ENCODE measurements at regions not wholly inside any gene's neighbourhood (a gene's known extent, or its start where the extent isn't known, plus 50 kb on each side); places are given as distances from the start of the nearest gene placed in this dataset.

GRCh38 chr1:175894581-175894980, 151.2 kb upstream of the TNR start:
- ChIA-PET CTCF (no interaction called here), POLR2A (ENCODE audit: low non-redundant PET) (no interaction called here)
- TF ChIP-seq EZH2 (IDR thresholded peaks at IDR 0.05; ENCODE audit: borderline replicate concordance, low read depth, low read length, poor library complexity, severe bottlenecking) (no peak), CTCF (conservative IDR thresholded peaks at IDR 0.05; ENCODE audit: low read depth, low read length) (no peak)
- Histone ChIP-seq H3K27me3 (replicated peaks; ENCODE audit: insufficient read depth, low read depth, low read length, poor library complexity) (no peaks in the 10 kb centered on the region), H3K4me1 (ENCODE audit: insufficient read depth, low read length, poor library complexity, severe bottlenecking) (no peaks in the 10 kb centered on the region), H3K9me3 (ENCODE audit: low read depth, low read length, poor library complexity, severe bottlenecking) (no peaks in the 10 kb centered on the region), H3K4me3 (ENCODE audit: low read depth, low read length, poor library complexity, severe bottlenecking) (no peak overlapping the region), H3K27ac (ENCODE audit: low read depth, low read length, poor library complexity, severe bottlenecking) (no peak overlapping the region), H3K36me3 (ENCODE audit: insufficient read depth, low read length, poor library complexity, severe bottlenecking) (no peaks in the 10 kb centered on the region)
- BruUV-seq (replicated peaks) = no TSS peak
- DNase-seq (ENCODE audit: low spot score) = no peak
- intact Hi-C loops (cut with micrococcal nuclease; ENCODE audit: unreplicated experiment) = loop anchor here (10.0 kb wide), 1 partner anchor 180 kb away; no protein-coding TSS in a partner anchor

- intact Hi-C loops (cut with micrococcal nuclease; ENCODE audit: unreplicated experiment) = loop anchor here (10.0 kb wide), 1 partner anchor 182 kb away; no protein-coding TSS in a partner anchor
- no peaks in the 10 kb centered on the region for H3K9me3 ChIP-seq (ENCODE audit: low read depth, low read length, poor library complexity, severe bottlenecking)
- no peak for DNase-seq (ENCODE audit: low spot score)
- BruUV-seq (replicated peaks) = no TSS peak
- H3K4me1 ChIP-seq (ENCODE audit: insufficient read depth, low read length, poor library complexity, severe bottlenecking) = no peaks in the 10 kb centered on the region
- ChIA-PET CTCF (no interaction called here), POLR2A (ENCODE audit: low non-redundant PET) (no interaction called here)
- no peak for TF ChIP-seq EZH2 (IDR thresholded peaks at IDR 0.05; ENCODE audit: borderline replicate concordance, low read depth, low read length, poor library complexity, severe bottlenecking)
- no peak for TF ChIP-seq CTCF (conservative IDR thresholded peaks at IDR 0.05; ENCODE audit: low read depth, low read length)
- no peaks in the 10 kb centered on the region for H3K36me3 ChIP-seq (ENCODE audit: insufficient read depth, low read length, poor library complexity, severe bottlenecking)
- H3K27ac ChIP-seq (ENCODE audit: low read depth, low read length, poor library complexity, severe bottlenecking) = no peak overlapping the region
- H3K27me3 ChIP-seq (replicated peaks; ENCODE audit: insufficient read depth, low read depth, low read length, poor library complexity) = no peaks in the 10 kb centered on the region
- H3K4me3 ChIP-seq (ENCODE audit: low read depth, low read length, poor library complexity, severe bottlenecking) = no peak overlapping the region
Observed at GRCh38 chr1:175893192-175893591, 149.8 kb upstream of the TNR start.

GRCh38 chr1:175892686-175893085, 149.3 kb upstream of the TNR start:
- intact Hi-C loops (cut with micrococcal nuclease; ENCODE audit: unreplicated experiment) = loop anchor here (10.0 kb wide), 1 partner anchor 182 kb away; no protein-coding TSS in a partner anchor
- Histone ChIP-seq H3K9me3 (ENCODE audit: low read depth, low read length, poor library complexity, severe bottlenecking) (no peaks in the 10 kb centered on the region), H3K27ac (ENCODE audit: low read depth, low read length, poor library complexity, severe bottlenecking) (no peak overlapping the region), H3K4me3 (ENCODE audit: low read depth, low read length, poor library complexity, severe bottlenecking) (no peak overlapping the region), H3K36me3 (ENCODE audit: insufficient read depth, low read length, poor library complexity, severe bottlenecking) (no peaks in the 10 kb centered on the region), H3K4me1 (ENCODE audit: insufficient read depth, low read length, poor library complexity, severe bottlenecking) (no peaks in the 10 kb centered on the region), H3K27me3 (replicated peaks; ENCODE audit: insufficient read depth, low read depth, low read length, poor library complexity) (no peaks in the 10 kb centered on the region)
- POLR2A ChIA-PET (ENCODE audit: low non-redundant PET) = no interaction called here
- BruUV-seq (replicated peaks) = no TSS peak
- TF ChIP-seq CTCF (conservative IDR thresholded peaks at IDR 0.05; ENCODE audit: low read depth, low read length) = no peak
- TF ChIP-seq EZH2 (IDR thresholded peaks at IDR 0.05; ENCODE audit: borderline replicate concordance, low read depth, low read length, poor library complexity, severe bottlenecking) = no peak
- DNase-seq (ENCODE audit: low spot score) = no peak
- CTCF ChIA-PET = no interaction called here

Data from A673 (cell line).